ENCODE measurements at regions not wholly inside any gene's neighbourhood (a gene's known extent, or its start where the extent isn't known, plus 50 kb on each side); places are given as distances from the start of the nearest gene placed in this dataset.
"Not testable (repeated sequence)": the region's sequence is repeated elsewhere in the genome, so short reads cannot be mapped to it uniquely, and the experiment has no call there.

GRCh38 chr1:5611851-5612250 is 380.4 kb downstream of the NPHP4 start:
- H3K27me3 Mint-ChIP-seq = peaks cover 45% of the 10 kb centered on the region
- H3K27ac Mint-ChIP-seq = no peak overlapping the region
- no peak overlapping the region for H3K4me3 Mint-ChIP-seq
- ATAC-seq (replicated peaks) = peak; percentile 43
- no peaks in the 10 kb centered on the region for H3K36me3 Mint-ChIP-seq (ENCODE audit: low read depth)
- H3K4me1 Mint-ChIP-seq = no peaks in the 10 kb centered on the region
- H3K9me3 Mint-ChIP-seq = peaks cover 6% of the 10 kb centered on the region

DNA sequence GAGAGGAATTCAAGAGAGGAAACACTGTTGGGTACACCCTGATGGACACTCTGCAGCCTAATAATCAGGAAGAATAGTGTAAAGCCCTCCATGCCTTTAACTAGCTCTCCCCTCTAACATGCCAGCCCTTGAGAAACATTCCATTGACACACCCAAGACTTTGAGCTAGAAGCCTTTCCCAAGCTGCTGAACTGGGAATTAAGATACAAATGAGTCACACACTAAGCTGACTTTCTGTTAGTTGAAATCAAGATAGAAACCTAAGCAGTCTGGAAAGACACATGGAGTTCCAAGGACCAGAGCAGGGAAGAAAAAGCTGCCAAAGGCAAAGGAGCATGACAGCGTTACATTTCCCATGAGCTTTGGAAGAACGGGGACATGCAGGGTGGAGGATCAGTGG is 380.8 kb downstream of the NPHP4 start:
- H3K36me3 Mint-ChIP-seq (ENCODE audit: low read depth) = no peaks in the 10 kb centered on the region
- no peak overlapping the region for H3K27ac Mint-ChIP-seq
- peaks cover 6% of the 10 kb centered on the region for H3K9me3 Mint-ChIP-seq
- H3K4me1 Mint-ChIP-seq = no peaks in the 10 kb centered on the region
- no peak overlapping the region for H3K4me3 Mint-ChIP-seq
- peaks cover 41% of the 10 kb centered on the region for H3K27me3 Mint-ChIP-seq
- ATAC-seq (replicated peaks) = no peak

- no peaks in the 10 kb centered on the region for H3K4me1 Mint-ChIP-seq
- peaks cover 39% of the 10 kb centered on the region for H3K27me3 Mint-ChIP-seq
- H3K27ac Mint-ChIP-seq = no peak overlapping the region
- ATAC-seq (replicated peaks) = no peak
- no peaks in the 10 kb centered on the region for H3K36me3 Mint-ChIP-seq (ENCODE audit: low read depth)
- no peak overlapping the region for H3K4me3 Mint-ChIP-seq
- peaks cover 6% of the 10 kb centered on the region for H3K9me3 Mint-ChIP-seq
Observed at GRCh38 chr1:5610432-5610831, 381.8 kb downstream of the NPHP4 start.

DNA sequence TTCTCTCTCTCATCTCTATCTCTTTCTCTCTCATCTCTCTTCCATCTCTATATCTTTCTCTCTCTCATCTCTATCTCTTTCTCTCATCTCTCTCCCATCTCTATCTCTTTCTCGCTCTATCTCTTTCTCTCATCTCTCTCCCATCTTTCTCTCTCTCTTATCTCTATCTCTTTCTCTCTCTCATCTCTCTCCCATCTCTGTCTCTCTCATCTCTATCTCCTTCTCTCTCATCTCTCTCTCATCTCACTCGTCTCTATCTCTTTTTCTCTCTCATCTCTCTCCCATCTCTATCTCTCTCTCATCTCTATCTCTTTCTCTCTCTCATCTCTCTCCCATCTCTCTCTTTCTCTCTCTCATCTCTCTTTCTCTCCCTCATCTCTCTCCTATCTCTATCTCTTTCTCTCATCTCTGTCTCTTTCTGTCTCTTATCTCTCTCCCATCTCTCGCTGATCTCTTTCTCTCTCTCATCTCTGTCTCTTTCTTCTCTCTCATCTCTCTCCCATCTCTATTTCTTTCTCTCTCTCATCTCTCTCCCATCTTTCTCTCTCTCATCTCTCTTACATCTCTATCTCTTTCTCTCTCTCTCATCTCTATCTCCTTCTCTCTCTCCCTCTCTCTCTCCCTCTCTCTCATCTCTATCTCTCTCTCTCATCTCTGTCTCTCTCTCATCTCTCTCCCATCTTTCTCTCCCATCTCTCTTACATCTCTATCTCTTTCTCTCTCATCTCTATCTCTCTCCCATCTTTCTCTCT is 388.7 kb downstream of the NPHP4 start:
- Mint-ChIP-seq H3K27ac (no peak overlapping the region), H3K4me1 (no peaks in the 10 kb centered on the region), H3K9me3 (peaks cover 7% of the 10 kb centered on the region), H3K4me3 (no peak overlapping the region), H3K36me3 (ENCODE audit: low read depth) (no peaks in the 10 kb centered on the region), H3K27me3 (peaks cover 18% of the 10 kb centered on the region)
- no peak for ATAC-seq (replicated peaks)

GRCh38 chr1:5602718-5603117 is 389.5 kb downstream of the NPHP4 start:
- ATAC-seq (replicated peaks); H3K36me3 Mint-ChIP-seq (ENCODE audit: low read depth); H3K9me3 Mint-ChIP-seq; H3K4me1 Mint-ChIP-seq; H3K27ac Mint-ChIP-seq; H3K4me3 Mint-ChIP-seq: not testable (repeated sequence)
- peaks cover 18% of the 10 kb centered on the region for H3K27me3 Mint-ChIP-seq

- Mint-ChIP-seq H3K4me1 (no peaks in the 10 kb centered on the region), H3K27me3 (peaks cover 18% of the 10 kb centered on the region), H3K36me3 (ENCODE audit: low read depth) (no peaks in the 10 kb centered on the region), H3K4me3 (no peak overlapping the region), H3K9me3 (peaks cover 7% of the 10 kb centered on the region), H3K27ac (no peak overlapping the region)
- no peak for ATAC-seq (replicated peaks)
Observed at GRCh38 chr1:5601516-5601915, 390.7 kb downstream of the NPHP4 start.

GRCh38 chr1:5599541-5599940 is 392.7 kb downstream of the NPHP4 start:
- Mint-ChIP-seq H3K36me3 (ENCODE audit: low read depth) (no peaks in the 10 kb centered on the region), H3K4me3 (no peak overlapping the region), H3K4me1 (no peaks in the 10 kb centered on the region), H3K9me3 (peaks cover 7% of the 10 kb centered on the region), H3K27me3 (peaks cover 18% of the 10 kb centered on the region), H3K27ac (no peak overlapping the region)
- ATAC-seq (replicated peaks) = no peak

DNA sequence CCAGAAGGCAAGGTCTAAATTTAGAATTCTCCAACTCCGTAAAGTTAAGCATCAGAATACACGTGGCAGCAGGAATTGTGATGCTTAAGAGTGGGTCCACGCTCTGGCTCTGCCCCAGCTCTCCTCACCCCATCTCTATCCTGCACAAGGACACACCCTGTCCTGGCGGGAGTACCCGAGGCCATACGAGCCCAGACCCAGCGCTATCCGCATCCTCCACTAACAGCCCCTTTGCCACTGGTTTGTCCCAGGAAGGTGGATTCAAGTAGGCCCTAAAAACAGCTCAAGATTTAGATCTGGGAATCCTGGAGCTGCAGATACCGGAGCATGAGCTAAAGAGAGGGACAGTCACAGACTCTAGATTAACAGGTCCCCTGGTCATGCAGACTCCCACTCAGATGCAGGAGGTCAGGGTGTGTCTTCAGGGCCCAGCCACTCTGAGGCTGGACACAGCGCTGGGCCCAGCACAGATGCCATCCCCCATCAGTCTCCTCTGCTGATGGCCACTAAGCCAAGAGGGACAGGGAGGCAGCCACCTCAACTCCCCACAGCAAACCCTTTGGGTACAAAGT is 393.3 kb downstream of the NPHP4 start:
- H3K4me3 Mint-ChIP-seq = no peak overlapping the region
- no peak overlapping the region for H3K27ac Mint-ChIP-seq
- H3K4me1 Mint-ChIP-seq = no peaks in the 10 kb centered on the region
- H3K36me3 Mint-ChIP-seq (ENCODE audit: low read depth) = no peaks in the 10 kb centered on the region
- H3K9me3 Mint-ChIP-seq = peaks cover 3% of the 10 kb centered on the region
- peaks cover 13% of the 10 kb centered on the region for H3K27me3 Mint-ChIP-seq
- no peak for ATAC-seq (replicated peaks)

- Mint-ChIP-seq H3K9me3 (no peaks in the 10 kb centered on the region), H3K36me3 (ENCODE audit: low read depth) (no peaks in the 10 kb centered on the region), H3K27ac (no peak overlapping the region), H3K4me3 (no peak overlapping the region), H3K4me1 (no peaks in the 10 kb centered on the region), H3K27me3 (peaks cover 12% of the 10 kb centered on the region)
- ATAC-seq (replicated peaks) = no peak
Observed at GRCh38 chr1:5597991-5598823, 394.0 kb downstream of the NPHP4 start.

DNA sequence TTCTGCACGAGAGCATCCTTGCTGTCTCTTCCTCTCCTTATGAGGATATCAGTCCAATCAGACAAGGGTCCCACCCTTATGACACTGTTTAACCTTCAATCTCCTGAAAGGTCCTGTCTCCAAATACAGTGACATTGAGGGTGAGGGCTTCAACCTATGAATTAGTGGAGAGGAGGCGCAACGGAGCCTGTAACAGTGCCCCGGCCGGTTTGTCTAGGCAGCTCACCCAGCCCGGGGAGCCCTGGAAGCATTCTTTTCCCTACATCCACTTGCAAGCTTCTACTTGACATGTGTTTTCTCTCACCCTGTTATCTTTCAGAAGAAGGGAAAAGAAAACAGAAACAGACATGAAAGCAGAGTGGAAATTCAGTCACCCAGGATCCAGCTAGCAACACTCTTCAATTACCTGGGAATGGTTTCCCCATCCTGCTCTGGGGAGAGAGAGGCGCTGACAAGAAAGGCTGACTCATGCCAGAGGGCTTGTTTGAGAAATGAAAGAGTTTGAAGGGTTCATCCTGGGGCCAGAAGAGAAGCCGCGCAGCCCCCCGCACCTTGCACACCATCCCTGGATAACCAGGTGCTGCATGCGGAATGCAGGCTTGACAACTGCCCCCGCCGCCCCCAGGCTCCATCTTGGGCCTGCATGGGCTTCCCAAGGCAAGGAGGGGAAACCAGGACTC is 394.9 kb downstream of the NPHP4 start:
- peaks cover 11% of the 10 kb centered on the region for H3K27me3 Mint-ChIP-seq
- H3K9me3 Mint-ChIP-seq = no peaks in the 10 kb centered on the region
- no peak for ATAC-seq (replicated peaks)
- H3K4me1 Mint-ChIP-seq = no peaks in the 10 kb centered on the region
- H3K36me3 Mint-ChIP-seq (ENCODE audit: low read depth) = no peaks in the 10 kb centered on the region
- H3K4me3 Mint-ChIP-seq = no peak overlapping the region
- no peak overlapping the region for H3K27ac Mint-ChIP-seq

DNA sequence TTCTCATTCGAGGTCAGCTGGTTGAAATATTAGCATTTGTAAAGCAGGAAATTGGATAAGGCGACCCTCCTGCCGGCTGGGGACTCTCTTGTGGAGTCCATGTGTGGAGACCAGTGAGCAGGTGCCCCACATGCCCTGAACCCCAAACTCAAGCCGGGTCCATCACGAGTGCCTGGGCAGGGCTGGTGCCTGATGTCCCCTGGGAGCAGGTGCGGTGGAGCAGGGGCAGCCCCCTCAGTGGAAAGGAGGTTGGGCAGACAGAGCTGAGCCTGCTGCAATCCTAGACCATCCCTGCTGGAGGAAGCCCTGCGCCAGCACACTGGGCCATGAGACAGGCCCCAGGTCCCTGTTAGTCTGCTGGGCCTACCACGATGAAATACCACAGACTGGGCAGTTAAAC is 395.6 kb downstream of the NPHP4 start:
- H3K4me1 Mint-ChIP-seq = no peaks in the 10 kb centered on the region
- H3K36me3 Mint-ChIP-seq (ENCODE audit: low read depth) = no peaks in the 10 kb centered on the region
- no peaks in the 10 kb centered on the region for H3K9me3 Mint-ChIP-seq
- no peak overlapping the region for H3K4me3 Mint-ChIP-seq
- ATAC-seq (replicated peaks) = no peak
- H3K27me3 Mint-ChIP-seq = peaks cover 9% of the 10 kb centered on the region
- H3K27ac Mint-ChIP-seq = no peak overlapping the region

DNA sequence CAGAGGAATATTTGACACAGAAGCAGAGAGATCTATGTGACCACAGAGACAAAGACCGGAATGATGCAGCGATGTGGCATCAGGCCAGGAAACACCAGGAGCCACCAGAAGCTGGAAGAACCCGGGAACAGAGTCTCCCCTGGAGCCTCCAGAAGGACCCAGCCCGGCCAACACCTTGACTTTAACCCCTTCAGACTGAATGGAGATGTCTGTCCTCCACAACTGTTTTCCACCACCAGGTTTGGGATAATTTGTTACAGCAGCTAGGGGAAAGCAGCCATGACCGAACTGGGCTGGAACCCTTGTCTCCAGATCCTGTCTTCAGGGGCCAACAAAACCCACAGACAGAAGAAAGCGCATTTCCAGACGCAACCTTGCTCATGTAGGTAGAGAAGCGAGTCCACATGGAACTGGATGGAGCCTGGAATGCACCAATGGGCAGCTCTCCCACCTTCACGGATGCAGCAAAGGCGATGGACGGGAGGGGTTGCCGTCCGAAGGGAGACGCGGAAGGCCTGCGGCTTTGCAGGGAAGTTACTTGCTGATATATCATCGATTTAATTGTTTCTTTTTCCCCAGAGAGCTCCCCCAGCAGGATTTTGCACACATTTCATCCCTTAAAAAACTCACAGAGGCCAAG is 396.6 kb downstream of the NPHP4 start:
- no peaks in the 10 kb centered on the region for H3K9me3 Mint-ChIP-seq
- H3K27ac Mint-ChIP-seq = no peak overlapping the region
- H3K4me1 Mint-ChIP-seq = no peaks in the 10 kb centered on the region
- no peak for ATAC-seq (replicated peaks)
- no peaks in the 10 kb centered on the region for H3K36me3 Mint-ChIP-seq (ENCODE audit: low read depth)
- H3K27me3 Mint-ChIP-seq = peaks cover 6% of the 10 kb centered on the region
- no peak overlapping the region for H3K4me3 Mint-ChIP-seq

GRCh38 chr1:5594056-5594956 is 397.9 kb downstream of the NPHP4 start:
- H3K36me3 Mint-ChIP-seq (ENCODE audit: low read depth) = no peaks in the 10 kb centered on the region
- H3K27me3 Mint-ChIP-seq = peaks cover 6% of the 10 kb centered on the region
- peaks cover 5% of the 10 kb centered on the region for H3K9me3 Mint-ChIP-seq
- no peak overlapping the region for H3K4me3 Mint-ChIP-seq
- ATAC-seq (replicated peaks) = no peak
- no peaks in the 10 kb centered on the region for H3K4me1 Mint-ChIP-seq
- no peak overlapping the region for H3K27ac Mint-ChIP-seq
